Neuronal stem cell (in vitro differentiated cells): ENCODE measurements at regions not wholly inside any gene's neighbourhood (a gene's known extent, or its start where the extent isn't known, plus 50 kb on each side); places are given as distances from the start of the nearest gene placed in this dataset.

Source experiments
- DNase-seq: peaks from one replicate; pipeline ENCODE4 v3.0.0-alpha.2; 2013; ENCODE audit warnings: low spot score
- H2AFZ ChIP-seq: one replicate; pipeline ENCODE4 v1.6.1; 2013; ENCODE audit warnings: mild to moderate bottlenecking, low read length, inconsistent platforms
- H2AK5ac ChIP-seq: 2 replicates; pipeline ENCODE4 v1.6.1; 2013; ENCODE audit warnings: low read depth, mild to moderate bottlenecking, inconsistent platforms, low read length, moderate library complexity, mixed read lengths
- H2BK120ac ChIP-seq: 2 replicates; pipeline ENCODE4 v1.6.1; 2013; ENCODE audit warnings: low read depth, mild to moderate bottlenecking, inconsistent platforms, low read length, moderate library complexity, mixed read lengths
- H2BK12ac ChIP-seq: one replicate; pipeline ENCODE4 v1.6.1; 2013; ENCODE audit warnings: low read length, inconsistent platforms
- H2BK15ac ChIP-seq: 2 replicates; pipeline ENCODE4 v1.6.1; 2013; ENCODE audit warnings: mild to moderate bottlenecking, low read length, inconsistent platforms, mixed read lengths
- H2BK5ac ChIP-seq: one replicate; pipeline ENCODE4 v1.6.1; 2013; ENCODE audit warnings: inconsistent platforms, mild to moderate bottlenecking, low read length, moderate library complexity
- H3K14ac ChIP-seq: one replicate; pipeline ENCODE4 v1.6.1; 2013; ENCODE audit warnings: low read length, inconsistent platforms
- H3K18ac ChIP-seq: 2 replicates; pipeline ENCODE4 v1.6.1; 2013; ENCODE audit warnings: low read length, inconsistent platforms
- H3K23ac ChIP-seq: 2 replicates; pipeline ENCODE4 v1.6.1; 2013; ENCODE audit warnings: low read depth, mild to moderate bottlenecking, mixed read lengths, low read length, inconsistent platforms; ENCODE audit not compliant: poor library complexity
- H3K27ac ChIP-seq: replicated peaks from 3 replicates; pipeline ENCODE4 v1.5.1; 2013; ENCODE audit warnings: low read length, inconsistent platforms
- H3K27me3 ChIP-seq, 3 experiments: 2 replicates each; pipeline ENCODE4 v1.6.1; 2013; ENCODE audit warnings: low read length in 3 of 3, mild to moderate bottlenecking in 2 of 3, inconsistent platforms in 1 of 3, low read depth in 1 of 3, mixed read lengths in 1 of 3, moderate library complexity in 1 of 3; ENCODE audit not compliant: control insufficient read depth in 3 of 3, insufficient read depth in 3 of 3
- H3K36me3 ChIP-seq, 2 donors: replicated peaks in 1 of 2; 2 replicates each; pipeline ENCODE4 v1.6.1; 2013; ENCODE audit warnings: low read length in 2 of 2; ENCODE audit not compliant: control insufficient read depth in 2 of 2, insufficient read depth in 2 of 2
- H3K4ac ChIP-seq: 2 replicates; pipeline ENCODE4 v1.6.1; 2013; ENCODE audit warnings: inconsistent platforms, mild to moderate bottlenecking, low read length, moderate library complexity
- H3K4me1 ChIP-seq, 2 donors: 1 replicate in 1 of 2; 2 replicates in 1 of 2; pipeline ENCODE4 v1.6.1; 2013; ENCODE audit warnings: low read length in 2 of 2, low read depth in 1 of 2; ENCODE audit not compliant: control insufficient read depth in 2 of 2, insufficient read depth in 1 of 2
- H3K4me2 ChIP-seq: one replicate; pipeline ENCODE4 v1.6.1; 2013; ENCODE audit warnings: mild to moderate bottlenecking, low read length, inconsistent platforms; ENCODE audit not compliant: insufficient read depth, poor library complexity, severe bottlenecking
- H3K4me3 ChIP-seq, 2 donors: 2 replicates each; pipeline ENCODE4 v1.5.1; 2013; ENCODE audit warnings: low read length in 2 of 2, mild to moderate bottlenecking in 2 of 2, inconsistent platforms in 1 of 2, moderate library complexity in 1 of 2
- H3K79me1 ChIP-seq: one replicate; pipeline ENCODE4 v1.6.1; 2013; ENCODE audit warnings: low read depth, mild to moderate bottlenecking, inconsistent platforms, low read length, moderate library complexity
- H3K9ac ChIP-seq: one replicate; pipeline ENCODE4 v1.6.1; 2013; ENCODE audit warnings: mild to moderate bottlenecking, low read depth, low read length, inconsistent platforms; ENCODE audit not compliant: poor library complexity
- H3K9me3 ChIP-seq, 2 donors: replicated peaks in 1 of 2; 2 replicates each; pipeline versions ENCODE3 to v1.6.1; 2013; ENCODE audit warnings: low read length in 2 of 2, mild to moderate bottlenecking in 2 of 2, inconsistent platforms in 1 of 2, low read depth in 1 of 2, mixed read lengths in 1 of 2, moderate library complexity in 1 of 2; ENCODE audit not compliant: control insufficient read depth in 2 of 2, insufficient read depth in 1 of 2
- H4K8ac ChIP-seq: one replicate; pipeline ENCODE4 v1.6.1; 2013; ENCODE audit warnings: low read depth, mild to moderate bottlenecking, inconsistent platforms, low read length, moderate library complexity
- H4K91ac ChIP-seq: one replicate; pipeline ENCODE4 v1.6.1; 2013; ENCODE audit warnings: low read length, low read depth, mild to moderate bottlenecking, inconsistent platforms; ENCODE audit not compliant: poor library complexity
- WGBS, 2 donors: extraction: QIAGEN DNeasy Blood & Tissue Kit; methylation state at CpG; one replicate each; pipeline ENCODE4 v1.1.7; 2013; ENCODE audit warnings: missing lambda C conversion rate in 2 of 2, mixed read lengths in 1 of 2; ENCODE audit not compliant: insufficient read length in 2 of 2, insufficient replicate concordance in 1 of 2; ENCODE audit errors: extremely low coverage in 2 of 2; 5-methylcytosine and 5-hydroxymethylcytosine counted together

DNA sequence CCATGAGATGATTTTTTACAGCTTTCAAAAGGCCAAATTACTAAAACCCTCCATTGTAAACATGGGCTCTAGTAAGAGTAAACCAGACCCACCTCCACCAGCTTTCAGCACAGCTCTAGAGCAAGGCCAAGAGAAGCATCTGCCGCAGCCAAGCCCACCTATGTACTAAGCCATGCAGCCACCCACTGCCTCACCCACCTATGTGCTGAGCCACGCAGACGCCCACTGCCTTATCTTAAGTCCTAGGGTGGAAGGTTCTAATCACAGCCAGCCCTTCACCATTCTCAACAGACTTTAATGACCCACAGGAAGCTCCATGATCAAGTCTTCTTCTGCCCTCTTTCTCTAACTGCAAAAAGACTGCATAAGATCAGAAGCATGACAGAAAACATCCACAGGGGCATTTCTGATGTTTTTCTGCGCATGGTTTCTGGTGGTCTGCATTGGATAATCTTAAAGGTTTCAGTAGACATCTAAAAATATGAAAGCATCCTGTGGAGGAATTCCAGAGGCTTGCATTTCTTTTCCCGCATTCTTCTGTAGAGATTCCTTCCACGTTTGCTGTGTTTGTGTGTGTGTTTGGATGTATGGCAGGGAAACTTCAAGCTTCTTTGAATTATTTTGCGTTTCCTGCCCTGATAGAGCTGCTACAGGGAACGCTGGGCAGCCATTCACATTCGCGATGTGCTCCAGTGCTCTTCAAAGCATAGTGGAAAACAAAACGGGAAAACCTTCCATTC, 286.1 kb upstream of the KLF6 start:
- Histone ChIP-seq H3K79me1 (no peaks in the 10 kb centered on the region), H3K4ac (no peak overlapping the region), H2BK12ac (no peak overlapping the region), H3K18ac (no peak overlapping the region), H4K91ac (no peak overlapping the region), H2BK120ac (no peak overlapping the region), H2BK15ac (no peak overlapping the region), H3K4me1 (no peaks in the 10 kb centered on the region), H3K4me3 (no peak overlapping the region), H3K36me3 (no peaks in the 10 kb centered on the region), H3K9me3 (peaks cover 2 to 4% of the 10 kb centered on the region in 2 donors), H2BK5ac (no peak overlapping the region), H3K23ac (no peak overlapping the region), H3K27ac (no peak overlapping the region), H3K4me2 (no peak overlapping the region), H4K8ac (no peak overlapping the region), H2AK5ac (no peak overlapping the region), H3K14ac (no peak overlapping the region), H3K9ac (no peak overlapping the region), H3K27me3 (no peaks in the 10 kb centered on the region), H2AFZ (peak overlapping the region; percentile 49)
- WGBS, 2 donors, result no CpG with 5 or more reads among the region's 11 CpGs
- DNase-seq, result no peak

DNA sequence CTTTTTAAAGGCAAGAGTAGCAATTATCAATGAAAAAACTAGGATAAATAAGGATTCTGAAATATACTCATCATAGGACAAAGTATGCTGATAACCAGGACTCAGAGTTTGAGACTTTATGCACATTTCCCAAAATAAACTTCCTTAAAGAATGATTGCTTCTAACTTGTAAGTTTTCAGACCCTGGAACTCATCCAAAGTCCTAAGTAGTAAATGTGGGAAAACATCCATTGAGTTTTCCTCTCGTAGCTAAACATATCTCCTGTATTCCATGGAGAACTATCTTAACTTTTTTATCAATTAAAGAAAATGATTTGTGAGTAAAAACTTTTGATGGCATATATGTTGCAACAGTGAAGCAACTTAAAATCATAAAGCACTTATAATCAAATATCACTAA, 285.2 kb upstream of the KLF6 start:
- H2AK5ac ChIP-seq, result no peak overlapping the region
- no peak overlapping the region for H3K4ac ChIP-seq
- H3K14ac ChIP-seq, result no peak overlapping the region
- H4K91ac ChIP-seq, result no peak overlapping the region
- DNase-seq, result no peak
- no peak overlapping the region for H3K23ac ChIP-seq
- H3K4me2 ChIP-seq, result no peak overlapping the region
- H3K9ac ChIP-seq, result no peak overlapping the region
- no peak overlapping the region for H2BK120ac ChIP-seq
- H3K4me1 ChIP-seq, result no peaks in the 10 kb centered on the region
- H3K4me3 ChIP-seq, result no peak overlapping the region
- no peak overlapping the region for H2AFZ ChIP-seq
- H3K27me3 ChIP-seq, result no peaks in the 10 kb centered on the region
- H4K8ac ChIP-seq, result no peak overlapping the region
- no peaks in the 10 kb centered on the region for H3K36me3 ChIP-seq
- no peak overlapping the region for H3K18ac ChIP-seq
- H3K9me3 ChIP-seq, result peaks cover 0 to 4% of the 10 kb centered on the region in 2 donors
- no peak overlapping the region for H2BK15ac ChIP-seq
- WGBS, 2 donors, result no CpG with 5 or more reads among the region's 1 CpG
- H2BK12ac ChIP-seq, result no peak overlapping the region
- H2BK5ac ChIP-seq, result no peak overlapping the region
- no peaks in the 10 kb centered on the region for H3K79me1 ChIP-seq
- no peak overlapping the region for H3K27ac ChIP-seq

DNA sequence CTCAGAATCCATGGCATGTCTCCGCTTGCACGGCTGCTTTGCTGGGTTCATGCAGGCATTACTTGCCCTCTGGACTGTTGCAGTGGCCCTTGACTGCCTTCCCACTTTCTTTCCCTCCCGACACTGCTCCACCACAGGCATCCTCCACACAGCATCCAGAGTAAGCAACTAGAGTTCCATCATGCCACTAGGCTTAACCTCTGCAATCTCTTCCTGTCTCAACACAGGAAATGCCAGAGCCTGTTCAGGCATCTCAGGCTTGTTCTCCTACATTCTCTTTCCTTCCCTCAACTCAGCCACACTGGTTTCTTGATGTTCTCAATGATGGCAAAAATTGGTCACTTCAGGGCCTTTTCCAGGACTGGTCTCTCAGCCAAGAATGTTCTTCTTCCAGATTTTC, 284.5 kb upstream of the KLF6 start:
- no peaks in the 10 kb centered on the region for H3K36me3 ChIP-seq
- peaks cover 0 to 4% of the 10 kb centered on the region in 2 donors for H3K9me3 ChIP-seq
- H2BK120ac ChIP-seq, result no peak overlapping the region
- H3K4me2 ChIP-seq, result no peak overlapping the region
- no peak overlapping the region for H3K14ac ChIP-seq
- no peak overlapping the region for H4K91ac ChIP-seq
- H2BK15ac ChIP-seq, result no peak overlapping the region
- no peaks in the 10 kb centered on the region for H3K4me1 ChIP-seq
- H2AFZ ChIP-seq, result peak overlapping the region; percentile 20
- H3K79me1 ChIP-seq, result no peaks in the 10 kb centered on the region
- no peak overlapping the region for H2AK5ac ChIP-seq
- no peaks in the 10 kb centered on the region for H3K27me3 ChIP-seq
- H3K27ac ChIP-seq, result no peak overlapping the region
- WGBS, 2 donors, result no CpG with 5 or more reads among the region's 3 CpGs
- no peak overlapping the region for H4K8ac ChIP-seq
- no peak overlapping the region for H2BK12ac ChIP-seq
- no peak for DNase-seq
- H2BK5ac ChIP-seq, result no peak overlapping the region
- no peak overlapping the region for H3K4me3 ChIP-seq
- H3K9ac ChIP-seq, result no peak overlapping the region
- H3K4ac ChIP-seq, result no peak overlapping the region
- peak overlapping the region; percentile 8 for H3K23ac ChIP-seq
- H3K18ac ChIP-seq, result no peak overlapping the region

DNA sequence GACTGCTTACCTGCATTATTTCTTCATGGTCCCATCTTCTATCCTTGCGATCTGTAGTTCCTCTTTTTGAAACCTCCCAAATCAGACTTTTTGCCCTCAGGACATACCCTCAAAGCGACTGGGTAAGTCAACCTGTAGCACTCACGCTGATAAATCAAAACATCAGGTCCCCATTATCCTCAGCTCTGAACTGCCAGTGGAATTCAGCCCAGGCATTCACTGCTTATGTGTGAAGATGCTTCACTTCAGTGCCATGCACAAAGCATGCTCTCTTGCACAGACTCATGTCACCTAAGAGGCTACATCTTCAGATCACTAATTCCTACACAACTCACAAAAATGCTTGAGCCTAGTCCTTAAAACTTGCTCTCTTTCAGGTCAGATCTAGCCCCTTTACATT, 283.6 kb upstream of the KLF6 start:
- DNase-seq, result no peak
- H3K4me2 ChIP-seq, result no peak overlapping the region
- H4K91ac ChIP-seq, result no peak overlapping the region
- H2BK5ac ChIP-seq, result no peak overlapping the region
- H2BK12ac ChIP-seq, result no peak overlapping the region
- H2BK120ac ChIP-seq, result no peak overlapping the region
- H2BK15ac ChIP-seq, result no peak overlapping the region
- no peaks in the 10 kb centered on the region for H3K4me1 ChIP-seq
- no peak overlapping the region for H3K18ac ChIP-seq
- no peak overlapping the region for H3K27ac ChIP-seq
- H3K36me3 ChIP-seq, result no peaks in the 10 kb centered on the region
- no peak overlapping the region for H3K4ac ChIP-seq
- no peak overlapping the region for H2AK5ac ChIP-seq
- no peaks in the 10 kb centered on the region for H3K79me1 ChIP-seq
- H4K8ac ChIP-seq, result no peak overlapping the region
- no peaks in the 10 kb centered on the region for H3K27me3 ChIP-seq
- no peak overlapping the region for H3K14ac ChIP-seq
- no peak overlapping the region for H3K23ac ChIP-seq
- WGBS, 2 donors, result no CpG with 5 or more reads among the region's 3 CpGs
- H3K4me3 ChIP-seq, result no peak overlapping the region
- no peak overlapping the region for H2AFZ ChIP-seq
- no peak overlapping the region for H3K9ac ChIP-seq
- peaks cover 0 to 4% of the 10 kb centered on the region in 2 donors for H3K9me3 ChIP-seq
